Vagina (tissue), 2 donors: ENCODE measurements at regions not wholly inside any gene's neighbourhood (a gene's known extent, or its start where the extent isn't known, plus 50 kb on each side); places are given as distances from the start of the nearest gene placed in this dataset.

ENCODE experiments used
- POLR2A ChIP-seq, 2 donors: fragments of 450-650 bp; IDR thresholded peaks; one replicate each; pipeline ENCODE4 v1.6.1; 2017; ENCODE audit warnings: antibody characterized with exemption in 2 of 2, mild to moderate bottlenecking in 2 of 2, moderate library complexity in 2 of 2
- POLR2AphosphoS5 ChIP-seq, 2 donors: sonication (generic); formaldehyde crosslinking; IDR thresholded peaks; one replicate each; pipeline ENCODE4 v1.9.0; 2017; ENCODE audit warnings: antibody characterized with exemption in 2 of 2, mild to moderate bottlenecking in 2 of 2, low read depth in 1 of 2; ENCODE audit not compliant: insufficient read depth in 1 of 2
- TF ChIP-seq, protein P1 (sequence below), 3 experiments: fragments of 450-650 bp in 2 of 3; fragments of 200-600 bp in 1 of 3; sonication (generic) in 1 of 3; IDR thresholded peaks; one replicate each; pipeline ENCODE4 v1.5.1; 2017 to 2019; ENCODE audit warnings: antibody characterized with exemption in 3 of 3, mild to moderate bottlenecking in 2 of 3, moderate library complexity in 2 of 3

DNA sequence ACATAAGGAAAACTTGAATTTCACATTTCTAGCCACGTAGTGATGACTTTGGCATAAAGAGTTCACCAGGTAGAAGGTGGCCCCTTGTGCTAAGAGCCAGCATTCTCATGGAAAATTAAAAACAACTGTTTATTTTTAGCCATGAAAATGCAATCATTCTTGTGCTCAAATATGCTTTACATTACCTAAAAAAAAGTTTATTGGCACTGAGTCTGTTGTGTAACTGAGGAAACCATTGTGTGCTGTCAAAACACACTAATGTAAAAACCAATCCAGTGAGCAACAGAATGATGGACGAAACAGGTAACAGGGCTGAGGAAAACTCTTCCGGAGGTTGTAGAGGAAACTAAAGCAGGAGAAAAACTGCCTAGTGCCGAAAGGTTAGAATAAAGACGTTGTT lies 287.0 kb upstream of the TMC3 start:
- TF ChIP-seq, protein P1, sequence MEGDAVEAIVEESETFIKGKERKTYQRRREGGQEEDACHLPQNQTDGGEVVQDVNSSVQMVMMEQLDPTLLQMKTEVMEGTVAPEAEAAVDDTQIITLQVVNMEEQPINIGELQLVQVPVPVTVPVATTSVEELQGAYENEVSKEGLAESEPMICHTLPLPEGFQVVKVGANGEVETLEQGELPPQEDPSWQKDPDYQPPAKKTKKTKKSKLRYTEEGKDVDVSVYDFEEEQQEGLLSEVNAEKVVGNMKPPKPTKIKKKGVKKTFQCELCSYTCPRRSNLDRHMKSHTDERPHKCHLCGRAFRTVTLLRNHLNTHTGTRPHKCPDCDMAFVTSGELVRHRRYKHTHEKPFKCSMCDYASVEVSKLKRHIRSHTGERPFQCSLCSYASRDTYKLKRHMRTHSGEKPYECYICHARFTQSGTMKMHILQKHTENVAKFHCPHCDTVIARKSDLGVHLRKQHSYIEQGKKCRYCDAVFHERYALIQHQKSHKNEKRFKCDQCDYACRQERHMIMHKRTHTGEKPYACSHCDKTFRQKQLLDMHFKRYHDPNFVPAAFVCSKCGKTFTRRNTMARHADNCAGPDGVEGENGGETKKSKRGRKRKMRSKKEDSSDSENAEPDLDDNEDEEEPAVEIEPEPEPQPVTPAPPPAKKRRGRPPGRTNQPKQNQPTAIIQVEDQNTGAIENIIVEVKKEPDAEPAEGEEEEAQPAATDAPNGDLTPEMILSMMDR (IDR thresholded peaks at IDR 0.05) = no peak
- TF ChIP-seq POLR2A (IDR thresholded peaks at IDR 0.05) (no peak), POLR2AphosphoS5 (IDR thresholded peaks at IDR 0.05; ENCODE audit: insufficient read depth in 1 of 2, low read depth in 1 of 2) (no peak)
